ENCODE measurements at regions not wholly inside any gene's neighbourhood (a gene's known extent, or its start where the extent isn't known, plus 50 kb on each side); places are given as distances from the start of the nearest gene placed in this dataset.

DNA sequence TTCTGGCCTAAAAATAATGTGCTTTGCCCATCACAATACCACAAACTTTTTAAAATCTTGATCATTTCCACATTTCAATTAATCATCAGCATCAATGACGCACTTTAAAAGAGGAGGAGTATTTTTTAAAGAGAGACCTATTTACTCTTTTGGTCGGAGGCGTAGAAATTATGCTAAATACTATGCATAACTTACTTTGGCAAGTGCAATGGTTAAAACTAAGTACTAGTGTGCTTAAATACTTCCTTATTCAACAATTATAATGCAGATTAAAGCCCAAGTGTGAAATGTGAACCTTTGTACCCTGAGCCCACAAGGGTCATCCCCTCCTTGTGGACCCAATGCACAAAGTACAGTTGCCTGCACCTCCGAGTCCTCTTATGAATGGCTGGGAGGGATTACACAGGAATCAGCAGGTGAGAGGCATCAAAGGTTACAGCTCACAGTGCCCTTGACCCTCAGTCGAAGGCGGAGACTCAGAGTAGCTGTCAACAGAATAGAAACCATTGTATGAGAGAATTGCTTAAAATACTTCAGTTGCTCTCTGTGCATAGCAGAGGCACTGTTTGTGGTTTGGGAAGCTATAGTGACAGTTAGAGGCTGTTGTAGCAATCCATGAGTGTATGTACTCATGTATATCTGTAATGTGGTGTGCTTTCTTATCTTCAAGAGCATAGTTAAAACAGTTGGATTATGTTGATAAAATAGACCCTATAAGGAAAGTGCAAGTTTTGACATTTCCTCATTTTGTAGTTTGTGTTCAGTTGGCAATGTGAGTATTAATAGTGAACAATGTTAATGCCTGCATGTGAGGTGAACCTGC, 151.7 kb upstream of the ITGA4 start (continued):
- TF ChIP-seq, protein P1, sequence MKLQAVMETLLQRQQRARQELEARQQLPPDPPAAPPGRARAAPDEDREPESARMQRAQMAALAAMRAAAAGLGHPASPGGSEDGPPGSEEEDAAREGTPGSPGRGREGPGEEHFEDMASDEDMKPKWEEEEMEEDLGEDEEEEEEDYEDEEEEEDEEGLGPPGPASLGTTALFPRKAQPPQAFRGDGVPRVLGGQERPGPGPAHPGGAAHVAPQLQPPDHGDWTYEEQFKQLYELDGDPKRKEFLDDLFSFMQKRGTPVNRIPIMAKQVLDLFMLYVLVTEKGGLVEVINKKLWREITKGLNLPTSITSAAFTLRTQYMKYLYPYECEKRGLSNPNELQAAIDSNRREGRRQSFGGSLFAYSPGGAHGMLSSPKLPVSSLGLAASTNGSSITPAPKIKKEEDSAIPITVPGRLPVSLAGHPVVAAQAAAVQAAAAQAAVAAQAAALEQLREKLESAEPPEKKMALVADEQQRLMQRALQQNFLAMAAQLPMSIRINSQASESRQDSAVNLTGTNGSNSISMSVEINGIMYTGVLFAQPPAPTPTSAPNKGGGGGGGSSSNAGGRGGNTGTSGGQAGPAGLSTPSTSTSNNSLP (IDR thresholded peaks at IDR 0.05; ENCODE audit: low read depth, low read length): peak; percentile 69
- peak; percentile 95 for TF ChIP-seq RARA (CRISPR knock-in tag; IDR thresholded peaks at IDR 0.05)
- TF ChIP-seq, protein P2, sequence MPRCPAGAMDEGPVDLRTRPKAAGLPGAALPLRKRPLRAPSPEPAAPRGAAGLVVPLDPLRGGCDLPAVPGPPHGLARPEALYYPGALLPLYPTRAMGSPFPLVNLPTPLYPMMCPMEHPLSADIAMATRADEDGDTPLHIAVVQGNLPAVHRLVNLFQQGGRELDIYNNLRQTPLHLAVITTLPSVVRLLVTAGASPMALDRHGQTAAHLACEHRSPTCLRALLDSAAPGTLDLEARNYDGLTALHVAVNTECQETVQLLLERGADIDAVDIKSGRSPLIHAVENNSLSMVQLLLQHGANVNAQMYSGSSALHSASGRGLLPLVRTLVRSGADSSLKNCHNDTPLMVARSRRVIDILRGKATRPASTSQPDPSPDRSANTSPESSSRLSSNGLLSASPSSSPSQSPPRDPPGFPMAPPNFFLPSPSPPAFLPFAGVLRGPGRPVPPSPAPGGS (CRISPR knock-in tag; IDR thresholded peaks at IDR 0.05): no peak
- TF ChIP-seq GATAD1 (CRISPR knock-in tag; IDR thresholded peaks at IDR 0.05): peak; percentile 53; the same call in 1 of the 2 replicates
- TF ChIP-seq, protein P3, sequence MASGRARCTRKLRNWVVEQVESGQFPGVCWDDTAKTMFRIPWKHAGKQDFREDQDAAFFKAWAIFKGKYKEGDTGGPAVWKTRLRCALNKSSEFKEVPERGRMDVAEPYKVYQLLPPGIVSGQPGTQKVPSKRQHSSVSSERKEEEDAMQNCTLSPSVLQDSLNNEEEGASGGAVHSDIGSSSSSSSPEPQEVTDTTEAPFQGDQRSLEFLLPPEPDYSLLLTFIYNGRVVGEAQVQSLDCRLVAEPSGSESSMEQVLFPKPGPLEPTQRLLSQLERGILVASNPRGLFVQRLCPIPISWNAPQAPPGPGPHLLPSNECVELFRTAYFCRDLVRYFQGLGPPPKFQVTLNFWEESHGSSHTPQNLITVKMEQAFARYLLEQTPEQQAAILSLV (CRISPR knock-in tag; IDR thresholded peaks at IDR 0.05; ENCODE audit: borderline replicate concordance): no peak; the same call in 1 of the 2 replicates
- TF ChIP-seq, protein P4, sequence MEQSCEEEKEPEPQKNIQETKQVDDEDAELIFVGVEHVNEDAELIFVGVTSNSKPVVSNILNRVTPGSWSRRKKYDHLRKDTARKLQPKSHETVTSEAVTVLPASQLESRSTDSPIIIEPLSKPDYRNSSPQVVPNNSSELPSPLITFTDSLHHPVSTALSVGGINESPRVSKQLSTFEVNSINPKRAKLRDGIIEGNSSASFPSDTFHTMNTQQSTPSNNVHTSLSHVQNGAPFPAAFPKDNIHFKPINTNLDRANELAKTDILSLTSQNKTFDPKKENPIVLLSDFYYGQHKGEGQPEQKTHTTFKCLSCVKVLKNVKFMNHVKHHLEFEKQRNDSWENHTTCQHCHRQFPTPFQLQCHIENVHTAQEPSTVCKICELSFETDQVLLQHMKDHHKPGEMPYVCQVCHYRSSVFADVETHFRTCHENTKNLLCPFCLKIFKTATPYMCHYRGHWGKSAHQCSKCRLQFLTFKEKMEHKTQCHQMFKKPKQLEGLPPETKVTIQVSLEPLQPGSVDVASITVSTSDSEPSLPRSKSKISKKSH (CRISPR knock-in tag; IDR thresholded peaks at IDR 0.05; ENCODE audit: borderline replicate concordance): no peak
- no peak for TF ChIP-seq ZC3H13 (CRISPR knock-in tag; IDR thresholded peaks at IDR 0.05)
- 0 out of 2 replicates have a peak, but pooled peaks have one; percentile 48 for TF ChIP-seq MAF1 (CRISPR knock-in tag; IDR thresholded peaks at IDR 0.05; ENCODE audit: borderline replicate concordance)
- TF ChIP-seq, protein P5, sequence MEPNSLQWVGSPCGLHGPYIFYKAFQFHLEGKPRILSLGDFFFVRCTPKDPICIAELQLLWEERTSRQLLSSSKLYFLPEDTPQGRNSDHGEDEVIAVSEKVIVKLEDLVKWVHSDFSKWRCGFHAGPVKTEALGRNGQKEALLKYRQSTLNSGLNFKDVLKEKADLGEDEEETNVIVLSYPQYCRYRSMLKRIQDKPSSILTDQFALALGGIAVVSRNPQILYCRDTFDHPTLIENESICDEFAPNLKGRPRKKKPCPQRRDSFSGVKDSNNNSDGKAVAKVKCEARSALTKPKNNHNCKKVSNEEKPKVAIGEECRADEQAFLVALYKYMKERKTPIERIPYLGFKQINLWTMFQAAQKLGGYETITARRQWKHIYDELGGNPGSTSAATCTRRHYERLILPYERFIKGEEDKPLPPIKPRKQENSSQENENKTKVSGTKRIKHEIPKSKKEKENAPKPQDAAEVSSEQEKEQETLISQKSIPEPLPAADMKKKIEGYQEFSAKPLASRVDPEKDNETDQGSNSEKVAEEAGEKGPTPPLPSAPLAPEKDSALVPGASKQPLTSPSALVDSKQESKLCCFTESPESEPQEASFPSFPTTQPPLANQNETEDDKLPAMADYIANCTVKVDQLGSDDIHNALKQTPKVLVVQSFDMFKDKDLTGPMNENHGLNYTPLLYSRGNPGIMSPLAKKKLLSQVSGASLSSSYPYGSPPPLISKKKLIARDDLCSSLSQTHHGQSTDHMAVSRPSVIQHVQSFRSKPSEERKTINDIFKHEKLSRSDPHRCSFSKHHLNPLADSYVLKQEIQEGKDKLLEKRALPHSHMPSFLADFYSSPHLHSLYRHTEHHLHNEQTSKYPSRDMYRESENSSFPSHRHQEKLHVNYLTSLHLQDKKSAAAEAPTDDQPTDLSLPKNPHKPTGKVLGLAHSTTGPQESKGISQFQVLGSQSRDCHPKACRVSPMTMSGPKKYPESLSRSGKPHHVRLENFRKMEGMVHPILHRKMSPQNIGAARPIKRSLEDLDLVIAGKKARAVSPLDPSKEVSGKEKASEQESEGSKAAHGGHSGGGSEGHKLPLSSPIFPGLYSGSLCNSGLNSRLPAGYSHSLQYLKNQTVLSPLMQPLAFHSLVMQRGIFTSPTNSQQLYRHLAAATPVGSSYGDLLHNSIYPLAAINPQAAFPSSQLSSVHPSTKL (CRISPR knock-in tag; IDR thresholded peaks at IDR 0.05): peak; percentile 99
- TF ChIP-seq, protein P6, sequence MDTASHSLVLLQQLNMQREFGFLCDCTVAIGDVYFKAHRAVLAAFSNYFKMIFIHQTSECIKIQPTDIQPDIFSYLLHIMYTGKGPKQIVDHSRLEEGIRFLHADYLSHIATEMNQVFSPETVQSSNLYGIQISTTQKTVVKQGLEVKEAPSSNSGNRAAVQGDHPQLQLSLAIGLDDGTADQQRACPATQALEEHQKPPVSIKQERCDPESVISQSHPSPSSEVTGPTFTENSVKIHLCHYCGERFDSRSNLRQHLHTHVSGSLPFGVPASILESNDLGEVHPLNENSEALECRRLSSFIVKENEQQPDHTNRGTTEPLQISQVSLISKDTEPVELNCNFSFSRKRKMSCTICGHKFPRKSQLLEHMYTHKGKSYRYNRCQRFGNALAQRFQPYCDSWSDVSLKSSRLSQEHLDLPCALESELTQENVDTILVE (CRISPR knock-in tag; IDR thresholded peaks at IDR 0.05): no peak
- TF ChIP-seq XRCC5 (optimal IDR thresholded peaks at IDR 0.05; ENCODE audit: low read length): no peak
- TF ChIP-seq HNRNPLL (IDR thresholded peaks at IDR 0.05; ENCODE audit: low read depth, low read length, poor library complexity, severe bottlenecking): no peak
- TF ChIP-seq SP140L (CRISPR knock-in tag; IDR thresholded peaks at IDR 0.05; ENCODE audit: borderline replicate concordance): no peak
- no peak for TF ChIP-seq ZBTB38 (CRISPR knock-in tag; IDR thresholded peaks at IDR 0.05)
- peak; percentile 84 for TF ChIP-seq ZNF644 (CRISPR knock-in tag; IDR thresholded peaks at IDR 0.05; ENCODE audit: low read depth)
- TF ChIP-seq ZNF234 (CRISPR knock-in tag; conservative IDR thresholded peaks at IDR 0.05): no peak
- TF ChIP-seq ZBTB21 (CRISPR knock-in tag; IDR thresholded peaks at IDR 0.05): peak; percentile 40; the same call in 1 of the 2 replicates
- TF ChIP-seq KDM5B (CRISPR knock-in tag; IDR thresholded peaks at IDR 0.05; ENCODE audit: borderline replicate concordance): no peak

Data from HepG2 (cell line).